HFF-Myc (cell line): ENCODE measurements at regions not wholly inside any gene's neighbourhood (a gene's known extent, or its start where the extent isn't known, plus 50 kb on each side); places are given as distances from the start of the nearest gene placed in this dataset.

Experiments used
- DNase-seq: peaks from one replicate; pipeline ENCODE4 v3.0.0-alpha.2; 2011; ENCODE audit warnings: low read depth; ENCODE audit errors: extremely low read depth
- H3K4me3 ChIP-seq: replicated peaks from 2 replicates; pipeline ENCODE4 v1.5.1; 2011; ENCODE audit warnings: low read depth, mild to moderate bottlenecking, control low read depth, low read length
- TF ChIP-seq, protein P1 (sequence below): IDR thresholded peaks from 2 replicates; pipeline ENCODE4 v1.5.1; 2012; ENCODE audit warnings: mild to moderate bottlenecking, low read depth, low read length, control low read depth; ENCODE audit errors: missing control alignments

DNA sequence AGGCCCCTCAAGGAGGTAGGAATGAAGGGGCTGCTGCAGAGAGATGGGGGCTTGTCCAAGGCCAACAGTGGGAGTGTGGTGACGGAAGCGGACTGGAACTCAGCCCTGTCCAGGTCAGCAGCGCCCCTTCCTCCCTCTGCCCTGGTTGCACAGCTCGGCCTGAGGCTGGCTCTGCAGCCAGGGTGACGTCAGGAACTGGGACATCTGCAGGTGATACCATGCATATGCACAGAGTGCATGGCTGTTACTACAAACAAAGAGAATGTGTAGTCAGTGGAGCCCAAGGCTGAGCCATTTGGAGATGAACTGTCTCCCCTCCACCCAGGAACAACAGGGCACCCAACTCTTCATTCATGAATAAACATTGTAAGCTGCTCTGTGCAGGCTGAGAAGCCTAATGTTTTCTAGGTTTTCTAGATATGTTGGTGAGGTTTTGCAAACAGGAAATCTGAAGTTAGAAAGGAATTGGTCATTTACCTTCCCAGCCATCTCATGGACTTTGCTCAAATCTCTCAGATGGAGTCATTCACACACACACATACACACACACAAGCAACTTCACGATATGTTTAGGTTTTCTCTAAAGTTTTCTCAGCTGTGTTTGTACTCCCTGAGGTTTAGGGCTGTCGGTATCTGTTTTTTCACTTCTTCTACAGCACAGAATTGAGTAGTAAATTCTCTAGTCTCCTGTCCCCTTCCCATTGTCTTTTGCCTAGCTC, 117.2 kb downstream of the TLE3 start:
- TF ChIP-seq, protein P1, sequence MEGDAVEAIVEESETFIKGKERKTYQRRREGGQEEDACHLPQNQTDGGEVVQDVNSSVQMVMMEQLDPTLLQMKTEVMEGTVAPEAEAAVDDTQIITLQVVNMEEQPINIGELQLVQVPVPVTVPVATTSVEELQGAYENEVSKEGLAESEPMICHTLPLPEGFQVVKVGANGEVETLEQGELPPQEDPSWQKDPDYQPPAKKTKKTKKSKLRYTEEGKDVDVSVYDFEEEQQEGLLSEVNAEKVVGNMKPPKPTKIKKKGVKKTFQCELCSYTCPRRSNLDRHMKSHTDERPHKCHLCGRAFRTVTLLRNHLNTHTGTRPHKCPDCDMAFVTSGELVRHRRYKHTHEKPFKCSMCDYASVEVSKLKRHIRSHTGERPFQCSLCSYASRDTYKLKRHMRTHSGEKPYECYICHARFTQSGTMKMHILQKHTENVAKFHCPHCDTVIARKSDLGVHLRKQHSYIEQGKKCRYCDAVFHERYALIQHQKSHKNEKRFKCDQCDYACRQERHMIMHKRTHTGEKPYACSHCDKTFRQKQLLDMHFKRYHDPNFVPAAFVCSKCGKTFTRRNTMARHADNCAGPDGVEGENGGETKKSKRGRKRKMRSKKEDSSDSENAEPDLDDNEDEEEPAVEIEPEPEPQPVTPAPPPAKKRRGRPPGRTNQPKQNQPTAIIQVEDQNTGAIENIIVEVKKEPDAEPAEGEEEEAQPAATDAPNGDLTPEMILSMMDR: no peak
- no peak for DNase-seq
- no peak overlapping the region for H3K4me3 ChIP-seq

DNA sequence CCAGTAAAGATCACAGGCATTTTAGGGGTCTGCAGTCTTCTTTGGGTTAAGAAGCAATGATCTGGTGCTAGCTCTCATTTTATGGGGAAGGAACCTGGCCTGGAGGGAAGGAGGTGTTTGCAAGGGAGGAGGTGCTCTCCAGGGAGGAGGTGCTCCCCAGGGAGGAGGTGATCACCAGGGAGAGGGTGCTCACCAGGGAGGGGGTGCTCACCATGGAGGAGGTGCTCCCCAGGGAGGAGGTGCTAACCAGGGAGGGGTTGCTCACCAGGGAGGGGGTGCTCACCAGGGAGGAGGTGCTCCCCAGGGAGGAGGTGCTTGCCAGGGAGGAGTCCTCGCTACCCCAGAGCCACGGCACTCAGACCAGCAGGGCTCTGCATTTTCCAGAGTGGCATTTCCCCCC, 115.7 kb downstream of the TLE3 start:
- TF ChIP-seq, protein P1: no peak
- no peak overlapping the region for H3K4me3 ChIP-seq
- no peak for DNase-seq

DNA sequence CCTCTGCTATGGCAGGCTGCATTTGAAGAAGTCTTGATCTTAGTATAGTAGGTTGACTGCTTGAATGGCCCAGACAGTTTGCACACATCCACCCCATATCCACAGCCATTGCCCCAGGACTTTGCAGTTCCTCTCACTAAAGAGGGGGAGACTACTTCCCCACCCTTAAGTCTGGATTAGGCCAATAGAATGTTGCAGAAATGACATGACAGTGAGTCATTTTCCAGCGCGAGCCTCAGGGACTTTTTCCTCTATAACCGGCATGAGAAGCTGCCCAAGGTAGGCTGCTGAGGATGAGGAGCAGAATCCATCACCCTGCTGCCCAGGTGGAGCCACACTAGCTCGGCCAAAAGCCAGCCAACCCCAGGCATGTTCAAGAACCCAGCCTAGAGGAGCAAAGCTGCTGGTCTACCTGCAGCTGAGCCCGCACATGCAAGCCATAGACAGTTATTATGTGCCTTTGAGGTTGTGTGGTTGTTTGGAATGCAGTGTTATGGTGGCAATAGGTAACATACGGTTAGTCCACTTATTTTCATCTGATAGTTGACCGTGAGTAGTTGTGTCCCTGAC, 113.9 kb downstream of the TLE3 start:
- TF ChIP-seq, protein P1: no peak
- no peak for DNase-seq
- no peak overlapping the region for H3K4me3 ChIP-seq

DNA sequence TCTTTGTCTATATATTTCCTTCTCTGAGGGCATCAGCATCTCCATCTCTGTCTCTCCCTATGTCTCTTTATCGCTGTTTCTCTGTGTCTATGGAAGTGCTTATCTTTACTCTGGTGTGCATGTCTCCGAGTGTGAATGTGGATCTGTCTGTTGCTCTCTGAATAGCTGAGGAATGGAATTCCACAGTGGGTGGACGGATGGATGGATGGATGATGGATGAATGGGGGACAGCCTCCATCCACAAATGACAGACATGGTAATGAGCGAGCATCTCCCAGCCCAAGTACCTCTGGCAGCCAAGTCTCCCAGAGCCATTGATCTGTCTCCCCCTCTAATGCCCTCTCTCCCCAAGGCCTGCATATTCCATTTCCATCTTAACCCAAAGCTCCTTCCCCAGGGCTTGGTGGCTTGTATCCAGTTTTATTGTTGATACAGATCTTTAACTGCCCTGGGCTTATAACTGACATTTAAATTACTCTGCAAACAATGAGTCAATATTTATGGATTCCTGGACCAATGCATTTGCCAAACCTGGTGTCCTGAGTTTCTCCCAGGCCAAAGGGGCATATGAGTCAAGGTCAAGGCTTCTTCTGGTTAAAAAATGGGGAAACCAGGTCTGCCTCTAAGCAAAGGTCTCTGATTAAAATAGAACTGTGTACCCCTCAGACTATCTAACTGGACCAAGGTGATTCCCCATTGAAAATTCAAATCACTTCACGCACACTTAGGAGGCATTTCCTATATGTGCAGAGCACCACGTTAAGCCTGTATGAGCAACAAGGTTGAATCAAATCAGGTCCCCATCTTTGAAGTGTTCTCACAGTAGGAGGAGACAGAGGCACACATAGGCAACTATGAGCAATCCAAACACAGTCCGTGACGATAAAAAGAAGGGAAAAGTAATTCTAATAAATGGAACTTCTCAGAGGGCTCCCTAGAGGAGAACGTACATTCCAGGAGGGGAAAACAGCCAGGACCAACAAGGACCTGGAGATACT, 109.9 kb downstream of the TLE3 start:
- TF ChIP-seq, protein P1: no peak
- no peak overlapping the region for H3K4me3 ChIP-seq
- no peak for DNase-seq

DNA sequence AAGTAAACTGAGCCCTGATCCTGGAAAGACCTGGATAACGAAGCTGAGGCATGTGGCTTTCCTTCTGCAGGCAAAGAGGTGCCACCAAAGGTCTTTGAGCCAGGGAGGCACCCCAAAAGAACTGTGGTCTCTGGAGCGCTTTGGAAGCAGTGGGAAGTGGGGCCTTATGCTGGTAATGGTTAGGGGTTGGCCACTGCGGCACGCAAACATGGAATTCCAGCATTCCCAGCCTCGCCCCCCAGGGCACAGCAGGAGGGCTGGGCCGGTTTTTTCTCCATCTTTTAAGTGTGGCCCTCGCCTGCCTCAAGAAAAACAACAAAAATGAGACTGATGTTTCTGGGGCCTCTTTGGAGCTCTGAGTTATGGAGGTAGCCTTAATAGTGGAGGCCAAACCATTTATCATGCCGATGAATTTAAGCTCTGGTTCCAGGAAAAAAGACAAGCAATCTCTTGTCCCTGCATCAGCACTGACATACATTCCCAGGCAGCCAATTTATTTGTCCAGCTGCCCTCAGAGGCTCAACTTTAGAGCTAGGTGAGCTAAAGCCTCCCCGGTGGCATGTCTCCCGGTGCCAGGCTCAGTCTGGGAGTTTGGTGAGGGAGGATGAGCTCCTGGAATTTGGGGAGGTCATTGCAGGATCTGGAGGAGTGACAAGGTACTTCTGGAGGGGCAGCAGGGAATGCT, 109.0 kb downstream of the TLE3 start:
- no peak for DNase-seq

More for the DNA sequence above, 109.0 kb downstream of the TLE3 start:
- TF ChIP-seq, protein P1: no peak
- no peak overlapping the region for H3K4me3 ChIP-seq
